GM12875 (cell line): ENCODE measurements at regions not wholly inside any gene's neighbourhood (a gene's known extent, or its start where the extent isn't known, plus 50 kb on each side); places are given as distances from the start of the nearest gene placed in this dataset.

Experiments used
- H3K4me3 ChIP-seq: one replicate; pipeline ENCODE4 v1.5.1; 2011; ENCODE audit warnings: low read depth, low read length, control low read depth
- TF ChIP-seq, protein P1 (sequence below): IDR thresholded peaks from 2 replicates; pipeline ENCODE4 v1.5.1; 2011; ENCODE audit warnings: low read depth, mild to moderate bottlenecking, control low read depth, inconsistent platforms, low read length, moderate library complexity, borderline replicate concordance; ENCODE audit not compliant: insufficient read depth

DNA sequence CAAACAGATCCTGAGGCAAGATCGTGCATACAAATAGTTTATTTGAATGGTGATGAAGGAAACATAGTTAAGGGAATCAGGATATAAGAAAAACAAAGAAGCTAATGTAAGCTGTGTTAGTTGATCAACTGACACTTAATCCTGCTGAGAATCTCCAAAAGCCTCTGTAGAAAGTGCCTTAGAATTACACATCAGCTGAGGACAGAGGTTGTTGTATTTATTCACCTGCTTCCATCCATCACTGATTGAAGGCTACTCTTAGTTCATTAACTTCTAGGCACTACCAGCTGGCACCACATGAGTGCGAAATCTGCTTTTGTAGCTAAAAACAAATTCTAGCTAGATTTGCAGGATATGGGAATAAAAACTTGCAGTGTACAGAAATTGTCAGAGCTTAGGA, 1082.0 kb upstream of the CNTN5 start:
- TF ChIP-seq, protein P1, sequence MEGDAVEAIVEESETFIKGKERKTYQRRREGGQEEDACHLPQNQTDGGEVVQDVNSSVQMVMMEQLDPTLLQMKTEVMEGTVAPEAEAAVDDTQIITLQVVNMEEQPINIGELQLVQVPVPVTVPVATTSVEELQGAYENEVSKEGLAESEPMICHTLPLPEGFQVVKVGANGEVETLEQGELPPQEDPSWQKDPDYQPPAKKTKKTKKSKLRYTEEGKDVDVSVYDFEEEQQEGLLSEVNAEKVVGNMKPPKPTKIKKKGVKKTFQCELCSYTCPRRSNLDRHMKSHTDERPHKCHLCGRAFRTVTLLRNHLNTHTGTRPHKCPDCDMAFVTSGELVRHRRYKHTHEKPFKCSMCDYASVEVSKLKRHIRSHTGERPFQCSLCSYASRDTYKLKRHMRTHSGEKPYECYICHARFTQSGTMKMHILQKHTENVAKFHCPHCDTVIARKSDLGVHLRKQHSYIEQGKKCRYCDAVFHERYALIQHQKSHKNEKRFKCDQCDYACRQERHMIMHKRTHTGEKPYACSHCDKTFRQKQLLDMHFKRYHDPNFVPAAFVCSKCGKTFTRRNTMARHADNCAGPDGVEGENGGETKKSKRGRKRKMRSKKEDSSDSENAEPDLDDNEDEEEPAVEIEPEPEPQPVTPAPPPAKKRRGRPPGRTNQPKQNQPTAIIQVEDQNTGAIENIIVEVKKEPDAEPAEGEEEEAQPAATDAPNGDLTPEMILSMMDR, result no peak

DNA sequence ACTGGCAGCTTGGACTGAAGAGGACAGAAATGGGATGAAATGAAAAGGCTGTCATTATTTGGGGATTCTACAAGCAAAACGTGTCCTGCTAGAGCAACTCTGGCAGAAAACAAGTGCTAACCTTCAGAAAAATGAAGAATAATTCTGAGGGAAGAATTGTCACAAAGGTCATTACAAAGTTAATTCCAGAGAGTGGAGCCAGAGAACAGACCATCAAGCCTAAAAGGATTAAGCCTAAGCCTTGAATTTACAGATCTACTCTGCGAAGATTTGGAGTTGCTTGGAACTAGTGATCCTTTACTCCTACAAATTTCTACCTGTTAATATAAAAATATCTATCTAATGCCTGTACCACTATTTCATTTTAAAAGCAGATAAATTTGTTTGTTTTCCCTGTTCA, 1077.3 kb upstream of the CNTN5 start:
- TF ChIP-seq, protein P1, result no peak
- H3K4me3 ChIP-seq, result no peak overlapping the region

More for the DNA sequence above, 1082.0 kb upstream of the CNTN5 start:
- H3K4me3 ChIP-seq, result no peak overlapping the region

DNA sequence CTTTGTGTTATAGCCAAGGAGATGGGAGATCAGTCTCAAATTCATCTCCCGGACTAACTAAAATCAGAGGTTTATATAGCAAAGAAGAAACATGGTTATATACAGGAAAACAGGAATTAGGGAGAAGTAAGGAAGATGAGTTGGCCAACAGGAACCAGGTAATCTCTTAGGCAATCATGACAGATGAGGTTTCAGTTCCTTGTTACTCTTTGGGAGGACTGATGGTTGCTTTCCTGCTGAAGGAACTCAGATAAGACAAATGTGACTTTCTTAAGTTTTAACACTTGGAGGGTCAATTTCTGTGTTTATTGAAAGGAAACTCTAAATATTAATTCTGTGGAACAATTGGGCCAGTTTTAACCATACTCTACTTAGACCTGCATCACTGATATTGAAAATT, 1072.0 kb upstream of the CNTN5 start:
- TF ChIP-seq, protein P1, result no peak
- H3K4me3 ChIP-seq, result no peak overlapping the region

DNA sequence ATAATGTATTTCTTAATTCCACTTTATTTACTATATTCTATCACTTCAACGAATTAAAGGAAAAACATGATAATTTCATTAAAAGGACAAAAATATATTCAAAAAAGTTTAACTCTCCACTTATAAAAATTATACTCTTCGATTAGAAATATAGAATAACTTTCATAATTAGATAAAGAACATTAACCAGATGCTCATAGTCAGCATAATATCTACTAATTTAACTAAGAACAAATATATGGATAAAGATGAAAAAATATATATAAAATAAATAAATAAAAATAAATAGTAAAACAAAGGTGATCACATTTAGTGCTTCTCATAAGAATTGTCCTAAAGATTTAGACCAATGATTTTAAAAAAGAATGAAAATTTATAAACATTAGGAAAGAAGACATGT, 1065.2 kb upstream of the CNTN5 start:
- H3K4me3 ChIP-seq, result no peak overlapping the region
- TF ChIP-seq, protein P1, result no peak

DNA sequence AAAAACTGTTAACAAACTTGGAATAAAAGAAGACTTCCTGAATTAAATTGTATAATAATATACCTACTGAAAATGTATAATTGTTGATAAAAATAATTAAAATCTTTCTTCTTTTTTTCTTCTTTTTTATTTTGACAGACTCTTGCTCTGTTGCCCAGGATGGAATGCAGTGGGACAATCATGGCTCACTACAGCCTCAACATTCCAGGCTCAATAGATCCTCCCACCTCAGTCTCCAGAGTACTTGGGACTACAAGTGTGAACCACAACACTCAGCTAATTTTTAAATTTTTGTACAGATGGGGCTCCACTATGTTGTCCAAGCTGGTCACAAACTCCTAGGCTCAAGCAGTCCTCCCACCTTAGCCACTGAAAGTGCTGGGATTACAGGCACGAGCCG, 1063.8 kb upstream of the CNTN5 start:
- TF ChIP-seq, protein P1, result no peak
- no peak overlapping the region for H3K4me3 ChIP-seq

DNA sequence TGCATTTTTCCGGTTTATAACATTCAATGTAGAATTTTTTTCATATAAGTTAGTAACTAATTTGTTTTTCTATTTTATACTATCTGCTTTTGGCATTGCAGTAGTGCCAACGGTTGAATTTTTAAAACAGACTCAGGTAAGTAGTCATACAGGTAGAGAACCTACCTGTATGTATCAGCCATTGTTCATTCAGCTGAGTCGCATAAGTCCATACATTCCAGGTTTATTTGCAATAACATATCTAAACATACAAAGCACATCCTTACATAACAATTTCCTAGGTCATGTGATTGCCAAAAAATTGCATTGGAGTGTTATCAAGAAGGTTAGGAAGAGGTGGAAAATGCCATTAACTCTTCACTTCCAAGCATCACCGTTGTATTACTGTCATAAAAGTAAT, 1059.3 kb upstream of the CNTN5 start:
- TF ChIP-seq, protein P1, result no peak

DNA sequence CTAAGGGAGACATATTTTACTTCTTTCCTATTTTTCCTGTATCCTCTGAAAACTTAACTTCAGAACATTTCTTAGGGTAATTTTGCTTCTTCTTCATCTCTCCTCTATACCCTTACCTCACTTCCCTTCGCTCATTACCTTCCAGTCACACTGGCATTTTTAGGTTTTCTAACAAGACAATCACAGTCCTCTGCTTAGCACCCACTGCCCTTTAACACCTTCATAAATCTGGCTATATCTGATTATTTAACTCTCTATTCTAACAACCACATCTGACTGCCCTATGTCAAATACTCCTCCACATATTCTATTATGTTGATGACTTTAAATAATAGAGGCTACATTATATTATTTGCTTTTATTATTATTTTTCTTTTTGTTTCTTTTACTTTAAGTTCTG, 1058.0 kb upstream of the CNTN5 start:
- TF ChIP-seq, protein P1, result no peak
- no peak overlapping the region for H3K4me3 ChIP-seq

More for the DNA sequence above, 1059.3 kb upstream of the CNTN5 start:
- H3K4me3 ChIP-seq, result no peak overlapping the region
